ENCODE measurements at regions not wholly inside any gene's neighbourhood (a gene's known extent, or its start where the extent isn't known, plus 50 kb on each side); places are given as distances from the start of the nearest gene placed in this dataset.
"Not testable (repeated sequence)": the region's sequence is repeated elsewhere in the genome, so short reads cannot be mapped to it uniquely, and the experiment has no call there.

DNA sequence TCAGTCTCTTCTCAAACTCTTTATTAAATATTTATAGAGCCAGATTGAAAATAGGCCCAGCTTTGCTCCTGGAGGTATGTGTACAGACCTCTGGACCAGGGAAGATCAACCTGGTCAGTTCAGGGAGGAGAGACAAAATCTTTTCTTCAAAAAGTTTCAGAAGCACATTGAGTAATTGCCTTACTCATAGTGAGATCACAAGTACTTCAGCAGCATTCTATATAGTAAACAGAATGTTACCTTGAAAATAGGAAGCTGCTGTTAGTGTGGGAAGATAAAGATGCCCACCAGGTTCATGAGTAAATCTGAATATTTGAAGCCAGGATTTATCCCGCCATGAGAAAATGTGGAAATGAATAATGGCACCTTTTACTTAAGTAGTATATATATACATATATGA lies 665.9 kb upstream of the CITED2 start:
- DNase-seq, result no peak

DNA sequence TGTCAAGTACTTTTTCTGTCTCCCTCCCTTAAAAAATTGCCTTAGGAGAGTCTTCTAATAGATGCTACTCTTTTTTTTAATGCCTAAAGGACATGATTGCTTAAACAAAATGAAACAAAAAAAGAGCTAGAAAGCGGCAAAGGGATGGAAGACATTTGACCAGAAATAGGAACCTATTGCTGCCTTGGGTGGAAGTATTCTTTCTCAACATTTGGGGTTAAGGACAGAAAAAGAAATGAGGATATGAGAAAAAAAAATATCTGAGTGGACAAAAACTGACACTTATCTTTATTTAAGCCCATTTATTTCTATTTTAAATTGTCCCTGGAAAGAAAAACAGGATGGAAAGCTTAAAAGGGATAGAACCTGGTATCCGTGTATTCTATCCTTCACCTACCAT lies 664.9 kb upstream of the CITED2 start:
- DNase-seq, result no peak

GRCh38 chr6:140036196-140036595 lies 661.7 kb upstream of the CITED2 start:
- DNase-seq, result no peak

DNA sequence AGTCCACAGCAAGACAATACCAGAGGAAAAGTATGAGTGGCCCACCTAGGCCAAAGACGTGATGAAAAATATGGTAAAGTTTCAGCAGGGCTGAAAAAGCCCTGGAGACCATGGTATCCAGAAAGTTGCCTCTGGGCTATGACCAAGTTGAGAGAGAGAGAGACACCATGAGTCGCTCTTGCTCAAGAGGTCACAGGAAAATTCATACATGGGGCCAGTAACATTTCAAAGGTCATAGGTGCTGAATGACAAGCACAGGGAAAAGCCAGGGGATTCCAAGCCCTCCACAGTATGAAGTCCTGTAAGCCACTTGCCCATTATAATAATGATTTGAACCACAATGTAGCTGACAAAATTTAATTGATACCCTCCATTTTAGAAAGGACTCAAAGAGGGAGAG lies 657.7 kb upstream of the CITED2 start:
- DNase-seq, result no peak

- DNase-seq, result no peak
Measured at GRCh38 chr6:140029551-140029950, 655.1 kb upstream of the CITED2 start.

GRCh38 chr6:140027219-140027618 lies 652.8 kb upstream of the CITED2 start:
- peak; percentile 62 for DNase-seq

GRCh38 chr6:140026546-140026945 lies 652.1 kb upstream of the CITED2 start:
- no peak for DNase-seq

DNA sequence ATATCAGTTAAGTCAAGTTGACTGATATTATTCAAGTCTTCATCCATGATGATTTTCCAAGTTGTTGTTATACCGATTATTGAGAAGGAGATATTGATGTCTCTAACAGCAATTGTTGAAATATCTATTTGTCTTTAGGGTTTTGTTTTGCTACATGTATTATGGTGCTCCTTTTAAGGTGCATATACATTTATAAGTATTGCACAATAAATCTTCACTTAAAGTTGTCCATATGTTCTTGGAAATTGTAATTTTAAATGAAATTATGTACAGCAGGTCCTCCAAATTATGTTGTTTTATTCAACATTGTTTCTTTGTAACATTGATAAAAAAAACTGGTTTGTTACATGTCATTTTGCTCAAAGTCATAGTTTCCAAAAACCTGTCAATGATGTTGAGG lies 650.7 kb upstream of the CITED2 start:
- no peak for DNase-seq

DNA sequence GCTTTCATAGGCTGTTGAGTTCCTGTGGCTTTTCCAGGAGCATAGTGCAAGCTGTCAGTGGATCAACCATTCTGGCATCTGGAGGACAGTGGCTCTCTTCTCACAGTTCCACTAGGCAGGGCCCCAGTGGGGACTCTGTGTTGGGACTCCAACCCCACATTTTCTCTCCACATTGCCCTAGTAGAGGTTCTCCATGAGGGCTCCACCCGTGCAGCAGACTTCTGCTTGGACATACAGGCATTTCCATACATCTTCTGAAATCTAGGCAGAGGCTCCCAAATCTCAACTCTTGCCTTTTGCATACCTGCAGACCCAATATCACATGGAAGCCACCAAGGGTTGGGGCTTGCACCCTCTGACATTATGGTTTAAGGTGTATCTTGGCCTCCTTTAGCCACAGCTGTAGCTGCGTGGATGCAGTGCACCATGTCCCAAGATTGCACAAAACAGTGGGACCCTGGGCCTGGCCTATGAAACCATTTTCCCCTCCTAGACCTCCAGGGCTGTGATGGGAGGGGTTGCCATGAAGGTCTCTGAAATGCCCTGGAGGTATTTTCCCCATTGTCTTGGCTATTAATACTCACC lies 645.9 kb upstream of the CITED2 start:
- no peak for DNase-seq

- DNase-seq, result peak; percentile 85
Measured at GRCh38 chr6:140018588-140018987, 644.1 kb upstream of the CITED2 start.

GRCh38 chr6:140017470-140017869 lies 643.0 kb upstream of the CITED2 start:
- DNase-seq, result no peak

DNA sequence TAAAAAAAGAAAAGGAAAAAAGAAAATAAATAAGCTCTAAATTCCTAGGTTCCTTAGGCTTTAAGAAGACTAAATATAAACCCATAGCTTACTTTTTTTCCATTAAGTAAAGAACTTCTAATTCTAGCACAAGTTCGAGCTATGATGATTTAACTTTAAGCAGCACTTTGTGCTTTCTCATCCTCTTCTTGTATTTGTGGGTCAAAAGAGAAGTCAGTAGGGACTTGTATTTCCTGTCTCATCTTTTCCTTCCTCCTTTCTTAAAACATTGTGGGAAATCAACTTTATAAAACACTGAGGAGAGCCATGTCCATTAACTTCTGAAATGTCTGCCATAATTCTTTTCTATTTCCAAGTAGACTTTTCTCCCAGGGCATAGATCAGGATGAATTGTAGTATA lies 637.7 kb upstream of the CITED2 start:
- DNase-seq, result no peak

- no peak for DNase-seq
Measured at GRCh38 chr6:140011537-140011936, 637.1 kb upstream of the CITED2 start.

- DNase-seq, result no peak
Measured at GRCh38 chr6:140009286-140009685, 634.8 kb upstream of the CITED2 start.

DNA sequence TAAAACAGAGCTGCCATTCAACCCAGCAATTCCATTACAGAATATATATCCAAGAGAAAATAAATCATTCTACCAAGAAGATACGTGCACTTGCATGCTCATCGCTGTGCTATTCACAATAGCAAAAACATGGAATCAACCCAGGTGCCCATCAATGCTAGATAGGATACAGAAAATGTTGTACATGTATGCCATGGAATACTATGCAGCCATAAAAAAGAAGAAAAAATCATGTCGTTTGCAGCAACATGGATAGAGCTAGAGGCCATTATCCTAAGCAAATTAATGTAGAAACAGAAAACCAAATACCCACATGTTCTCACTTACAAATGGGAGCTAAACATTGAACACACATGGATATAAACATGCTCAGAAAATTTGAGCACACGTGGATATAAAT lies 633.1 kb upstream of the CITED2 start:
- no peak for DNase-seq

- DNase-seq, result no peak
Measured at GRCh38 chr6:140003217-140003616, 628.8 kb upstream of the CITED2 start.

- no peak for DNase-seq
Measured at GRCh38 chr6:140002396-140003022, 628.1 kb upstream of the CITED2 start.

DNA sequence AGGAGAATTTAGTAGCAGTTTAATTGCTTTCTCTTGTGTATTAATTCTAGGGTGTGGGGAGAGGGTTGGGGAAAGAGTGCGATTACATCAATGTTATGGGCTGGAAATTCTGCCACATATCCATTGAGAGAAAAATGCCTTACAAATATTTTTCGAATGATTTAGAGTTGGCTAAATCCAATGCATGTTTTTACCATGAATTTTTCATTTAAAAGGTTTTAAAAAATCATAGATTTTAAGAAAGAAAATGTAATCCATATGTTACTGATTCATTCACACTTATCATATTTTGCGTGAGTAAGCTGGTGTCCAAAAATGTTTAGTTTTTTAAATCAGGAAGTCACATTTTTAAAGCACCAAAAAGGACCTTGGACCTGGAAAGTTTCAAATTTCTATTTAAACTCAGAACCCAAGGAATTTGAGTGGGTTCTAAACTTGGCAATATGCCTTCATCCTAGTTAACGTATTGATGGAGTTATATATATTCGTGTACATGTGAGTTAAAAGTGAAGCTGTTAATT lies 627.4 kb upstream of the CITED2 start:
- DNase-seq, result peak; percentile 16

GRCh38 chr6:140001005-140001404 lies 626.6 kb upstream of the CITED2 start:
- no peak for DNase-seq

DNA sequence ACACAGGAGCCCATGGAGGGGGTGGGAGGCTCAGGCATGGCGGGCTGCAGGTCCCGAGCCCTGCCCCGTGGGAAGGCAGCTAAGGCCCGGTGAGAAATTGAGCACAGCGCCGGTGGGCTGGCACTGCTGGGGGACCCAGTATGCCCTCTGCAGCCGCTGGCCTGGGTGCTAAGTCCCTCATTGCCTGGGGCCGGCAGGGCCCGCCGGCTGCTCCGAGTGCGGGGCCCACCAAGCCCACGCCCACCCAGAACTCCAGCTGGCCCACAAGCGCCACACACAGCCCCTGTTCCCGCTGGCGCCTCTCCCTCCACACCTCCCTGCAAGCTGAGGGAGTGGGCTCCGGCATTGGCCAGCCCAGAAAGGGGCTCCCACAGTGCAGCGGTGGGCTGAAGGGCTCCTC lies 625.2 kb upstream of the CITED2 start:
- not testable (repeated sequence) for DNase-seq

DNA sequence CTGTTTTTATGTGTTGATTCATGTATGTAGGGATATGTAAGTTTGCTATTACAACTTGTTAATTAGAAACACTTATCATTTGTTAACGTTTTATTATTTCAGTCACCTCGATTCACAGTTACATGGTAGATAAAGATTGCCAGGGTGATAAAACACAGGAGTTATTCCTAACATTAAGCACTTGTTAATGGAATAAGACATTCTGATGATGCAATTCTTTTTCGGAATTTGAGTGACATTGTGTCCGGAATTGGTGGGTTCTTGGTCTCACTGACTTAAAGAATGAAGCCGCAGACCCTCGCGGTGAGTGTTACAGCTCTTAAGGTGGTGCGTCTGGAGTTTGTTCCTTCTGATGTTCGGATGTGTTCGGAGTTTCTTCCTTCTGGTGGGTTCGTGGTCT lies 624.0 kb upstream of the CITED2 start:
- DNase-seq, result not testable (repeated sequence)

DNA sequence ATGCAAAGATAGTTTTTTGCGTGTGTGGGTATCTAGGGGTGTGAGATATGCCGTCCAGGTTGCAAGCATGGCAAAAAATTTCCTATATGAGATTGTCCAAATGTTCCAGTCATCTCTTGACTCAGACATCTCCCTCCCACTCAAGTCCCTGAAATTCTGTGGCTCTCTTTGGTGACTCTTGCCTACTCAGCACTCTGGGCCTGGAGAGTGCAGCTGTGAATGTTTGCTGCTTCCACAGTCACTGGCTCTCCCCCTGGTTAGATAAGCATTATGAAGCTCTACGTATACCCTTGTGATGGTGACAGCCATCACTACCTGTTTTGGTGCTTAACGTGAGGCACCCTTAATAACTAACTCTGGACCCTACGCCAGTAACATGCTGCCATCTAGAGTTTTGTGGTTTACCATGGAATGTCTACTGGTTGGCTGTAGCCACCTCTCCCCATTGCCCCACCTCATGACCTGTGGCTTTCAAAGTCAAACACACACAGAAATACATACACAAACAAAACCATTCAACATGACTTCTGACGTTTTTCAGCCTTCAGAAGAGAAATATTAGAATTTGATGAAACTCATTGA lies 621.9 kb upstream of the CITED2 start:
- peak; percentile 56 for DNase-seq

- no peak for DNase-seq
Measured at GRCh38 chr6:139994998-139995397, 620.5 kb upstream of the CITED2 start.

DNA sequence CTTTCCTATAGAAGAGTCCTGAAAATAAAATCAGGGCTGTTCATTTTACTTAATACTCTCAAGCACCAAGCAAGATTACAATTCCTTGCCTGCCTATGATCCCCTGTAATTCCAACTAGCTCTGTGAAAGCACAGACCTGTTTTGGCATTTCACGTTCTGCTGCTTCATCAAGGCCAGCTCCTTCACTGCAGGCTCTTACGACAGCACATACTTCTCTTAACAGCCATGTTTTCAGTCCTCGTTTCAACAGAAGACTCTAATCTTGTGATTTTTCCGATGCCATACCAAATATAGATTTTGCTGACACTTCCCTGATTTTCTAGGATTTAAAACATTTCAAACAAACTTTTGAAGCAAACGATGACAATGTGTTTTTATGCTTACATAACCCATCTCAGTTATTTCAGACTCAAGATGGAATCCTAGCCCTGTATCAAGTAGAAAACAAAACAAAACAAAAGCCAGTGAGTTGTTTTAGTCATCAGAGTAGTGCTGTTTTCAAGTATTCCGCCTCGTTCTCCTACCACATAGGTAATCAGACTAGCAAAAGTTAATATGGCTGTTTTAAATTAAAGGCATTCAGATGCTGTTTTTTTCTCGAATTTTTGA lies 616.5 kb upstream of the CITED2 start:
- DNase-seq, result no peak

Measured in OCI-M1 (cell line).